K562 (cell line): ENCODE measurements at regions not wholly inside any gene's neighbourhood (a gene's known extent, or its start where the extent isn't known, plus 50 kb on each side); places are given as distances from the start of the nearest gene placed in this dataset.
"Not testable (repeated sequence)": the region's sequence is repeated elsewhere in the genome, so short reads cannot be mapped to it uniquely, and the experiment has no call there.

ENCODE experiments used
- ATAC-seq: fragments of 200-7000 bp; cut with Tn5 transposase; 3 replicates; pipeline ENCODE4 v1.9.1; 2020; ENCODE audit warnings: moderate library complexity
- BruUV-seq: library from RNA; stranded (reverse); fragments of 400-500 nt; replicated peaks from 2 replicates; lab custom pipeline; 2021; lab: Mats Ljungman, UMichigan
- CTCF ChIA-PET: fragments of 300-600 bp; formaldehyde crosslinking; extraction: SDS; loops from one replicate; lab custom pipeline; 2021; ENCODE audit warnings: low intra/inter-chr PET ratio; lab: Yijun Ruan, JAX
- POLR2A ChIA-PET: fragments of 300-600, 350-650 bp; sonication (Branson Sonifier 250); formaldehyde crosslinking; extraction: SDS; loops from one replicate; lab custom pipeline; 2021; ENCODE audit warnings: antibody characterized with exemption, inconsistent platforms; lab: Yijun Ruan, JAX
- DNase-seq, 4 experiments: peaks; one replicate each; pipeline versions ENCODE4 v3.0.0 to v3.0.0-alpha.2; 2011 to 2018; ENCODE audit warnings: low spot score in 3 of 4, mixed read lengths in 3 of 4; ENCODE audit errors: extremely low read depth in 1 of 4
- FAIRE-seq: peaks from 2 replicates; lab custom pipeline; 2011; peaks lifted over from hg19 to GRCh38; lab: Jason Lieb, UNC
- H2AFZ ChIP-seq: 2 replicates; pipeline ENCODE4 v1.6.0; 2011; ENCODE audit warnings: low read depth, low read length, control low read depth, inconsistent platforms
- H3K27ac ChIP-seq: fragments of 200-600 bp; 3 replicates; pipeline ENCODE4 v1.8.0; 2011; ENCODE audit warnings: low read depth, mild to moderate bottlenecking, control low read depth, inconsistent platforms, low read length, moderate library complexity, mixed read lengths; ENCODE audit errors: extremely low read depth
- H3K27me3 ChIP-seq, 2 experiments: fragments of 300-600 bp in 1 of 2; 2 replicates in 1 of 2; 3 replicates in 1 of 2; pipeline versions ENCODE4 v1.6.0 to v1.8.0; 2011; ENCODE audit warnings: inconsistent platforms in 2 of 2, low read length in 2 of 2, mild to moderate bottlenecking in 1 of 2, mixed read lengths in 1 of 2, moderate library complexity in 1 of 2; ENCODE audit not compliant: control insufficient read depth in 2 of 2, insufficient read depth in 2 of 2
- H3K36me3 ChIP-seq: fragments of 300-600 bp; 3 replicates; pipeline ENCODE4 v1.8.0; 2011; ENCODE audit warnings: mild to moderate bottlenecking, low read length, inconsistent platforms; ENCODE audit not compliant: control insufficient read depth, insufficient read depth
- H3K4me1 ChIP-seq, 2 experiments: fragments of 200-600 bp in 1 of 2; replicated peaks in 1 of 2; 2 replicates in 1 of 2; 3 replicates in 1 of 2; pipeline versions ENCODE4 v1.5.1 to v1.8.0; 2011; ENCODE audit warnings: inconsistent platforms in 2 of 2, low read length in 2 of 2, mild to moderate bottlenecking in 1 of 2, mixed read lengths in 1 of 2, moderate library complexity in 1 of 2; ENCODE audit not compliant: control insufficient read depth in 2 of 2, insufficient read depth in 2 of 2
- H3K4me2 ChIP-seq: 2 replicates; pipeline ENCODE4 v1.6.1; 2011; ENCODE audit warnings: low read length, control low read depth, inconsistent platforms, mixed read lengths; ENCODE audit not compliant: insufficient read depth
- H3K4me3 ChIP-seq: fragments of 200-600 bp; sonication (generic), shearing (Covaris generic); 2 replicates; pipeline ENCODE4 v1.5.1; 2016; ENCODE audit warnings: control low read depth, inconsistent platforms
- H3K79me2 ChIP-seq: fragments of 200-600 bp; 3 replicates; pipeline ENCODE4 v1.8.0; 2011; ENCODE audit warnings: low read length, inconsistent platforms; ENCODE audit not compliant: control insufficient read depth, insufficient read depth
- H3K9ac ChIP-seq, 2 experiments: 2 replicates each; pipeline versions ENCODE4 v1.6.0 to v1.6.1; 2011; ENCODE audit warnings: low read depth in 2 of 2, low read length in 2 of 2, control low read depth in 1 of 2, inconsistent platforms in 1 of 2, mild to moderate bottlenecking in 1 of 2, mixed read lengths in 1 of 2; ENCODE audit not compliant: insufficient read depth in 1 of 2
- H3K9me1 ChIP-seq: one replicate; pipeline ENCODE4 v1.6.0; 2011; ENCODE audit warnings: inconsistent platforms, mild to moderate bottlenecking, low read length, moderate library complexity; ENCODE audit not compliant: control insufficient read depth, insufficient read depth
- H3K9me3 ChIP-seq: replicated peaks from 2 replicates; pipeline ENCODE4 v1.5.1; 2011; ENCODE audit warnings: low read depth, low read length, inconsistent platforms; ENCODE audit not compliant: control insufficient read depth, insufficient read depth
- H4K20me1 ChIP-seq: replicated peaks from 2 replicates; pipeline ENCODE4 v1.6.1; 2011; ENCODE audit warnings: low read length, inconsistent platforms, mixed read lengths; ENCODE audit not compliant: control insufficient read depth, insufficient read depth
- HIVEP1 ChIP-seq: fragments of 250-450 bp; sonication (Bioruptor Pico); IDR thresholded peaks from 2 replicates; pipeline ENCODE4 v1.4.0; 2020; ENCODE audit warnings: mild to moderate bottlenecking
- KAT2B ChIP-seq: IDR thresholded peaks from one replicate; pipeline ENCODE4 v1.6.1; 2012; ENCODE audit warnings: low read depth, mild to moderate bottlenecking, control low read depth, inconsistent platforms, low read length, moderate library complexity
- KLF10 ChIP-seq: fragments of 250-450 bp; sonication (Bioruptor Pico); IDR thresholded peaks from 2 replicates; pipeline ENCODE4 v1.6.1; 2021; ENCODE audit warnings: matching md5 sums
- ZNF316 ChIP-seq: fragments of 450-650 bp; IDR thresholded peaks from 2 replicates; pipeline ENCODE4 v1.6.1; 2016
- WGBS: fragments of 100-300 bp; shearing (Covaris generic); methylation state at CpG from one replicate; pipeline ENCODE4 v1.1.6; 2016; ENCODE audit warnings: low coverage, mixed read lengths; ENCODE audit not compliant: insufficient coverage; ENCODE audit errors: missing lambda C conversion rate; 5-methylcytosine and 5-hydroxymethylcytosine counted together
- in situ Hi-C: fragments of 300-500 bp; cut with MboI; formaldehyde crosslinking; loops from 4 replicates; pipeline ENCODE4 v1.15.0; 2018; ENCODE audit warnings: inconsistent platforms, mixed read lengths
- intact Hi-C: fragments of 100-400 bp; cut with micrococcal nuclease; formaldehyde crosslinking; loops from 2 replicates; pipeline ENCODE4 v1.14.2; 2022

GRCh38 chrX:146036000-146036399, 218.4 kb downstream of the SLITRK2 start:
- no peaks in the 10 kb centered on the region for H3K79me2 ChIP-seq
- H3K4me2 ChIP-seq, result no peak overlapping the region
- TF ChIP-seq KLF10 (CRISPR knock-in tag), result no peak
- H3K27me3 ChIP-seq, result no peaks in the 10 kb centered on the region
- BruUV-seq, result no TSS peak
- no peaks in the 10 kb centered on the region for H4K20me1 ChIP-seq
- CTCF ChIA-PET, result no interaction called here
- H3K4me1 ChIP-seq, result no peaks in the 10 kb centered on the region
- intact Hi-C loops, result no loop called here
- no peaks in the 10 kb centered on the region for H3K9me1 ChIP-seq
- no peak overlapping the region for H3K27ac ChIP-seq
- ATAC-seq, result no peak
- no peak overlapping the region for H3K4me3 ChIP-seq
- no peaks in the 10 kb centered on the region for H3K36me3 ChIP-seq
- POLR2A ChIA-PET, result no interaction called here
- in situ Hi-C loops, result no loop called here
- DNase-seq, result no peak
- no peak overlapping the region for H2AFZ ChIP-seq
- no peak for FAIRE-seq
- no peaks in the 10 kb centered on the region for H3K9me3 ChIP-seq
- 0% methylated on average over 4 of the region's 4 CpGs for WGBS
- no peak overlapping the region for H3K9ac ChIP-seq

GRCh38 chrX:146041741-146042140, 224.1 kb downstream of the SLITRK2 start:
- Histone ChIP-seq H4K20me1 (no peaks in the 10 kb centered on the region), H3K4me2 (no peak overlapping the region), H3K4me3 (no peak overlapping the region), H3K27ac (no peak overlapping the region), H3K9me3 (no peaks in the 10 kb centered on the region), H3K79me2 (no peaks in the 10 kb centered on the region), H3K36me3 (no peaks in the 10 kb centered on the region), H2AFZ (no peak overlapping the region), H3K27me3 (no peaks in the 10 kb centered on the region), H3K9ac (no peak overlapping the region), H3K9me1 (no peaks in the 10 kb centered on the region), H3K4me1 (no peaks in the 10 kb centered on the region)
- CTCF ChIA-PET, result no interaction called here
- DNase-seq (no peak), FAIRE-seq (no peak), ATAC-seq (no peak)
- WGBS, result 0% methylated on average over 2 of the region's 3 CpGs
- in situ Hi-C loops (no loop called here), intact Hi-C loops (no loop called here)
- TF ChIP-seq ZNF316 (no peak), KAT2B (no peak), HIVEP1 (CRISPR knock-in tag) (no peak)
- BruUV-seq, result no TSS peak
- POLR2A ChIA-PET, result no interaction called here

- H3K9me1 ChIP-seq, H3K36me3 ChIP-seq, FAIRE-seq, H3K9me3 ChIP-seq, BruUV-seq, CTCF ChIA-PET, H3K79me2 ChIP-seq, H3K4me2 ChIP-seq, in situ Hi-C loops, H3K27me3 ChIP-seq, H3K9ac ChIP-seq, H4K20me1 ChIP-seq, H2AFZ ChIP-seq, H3K4me3 ChIP-seq, intact Hi-C loops, H3K27ac ChIP-seq, DNase-seq, H3K4me1 ChIP-seq, POLR2A ChIA-PET, ATAC-seq: not testable (repeated sequence)
- WGBS, result 2% methylated on average over 18 of the region's 45 CpGs
These were observed 228.5 kb downstream of the SLITRK2 start for GRCh38 chrX:146046011-146046715.
